ENCODE measurements at regions not wholly inside any gene's neighbourhood (a gene's known extent, or its start where the extent isn't known, plus 50 kb on each side); places are given as distances from the start of the nearest gene placed in this dataset.

DNA sequence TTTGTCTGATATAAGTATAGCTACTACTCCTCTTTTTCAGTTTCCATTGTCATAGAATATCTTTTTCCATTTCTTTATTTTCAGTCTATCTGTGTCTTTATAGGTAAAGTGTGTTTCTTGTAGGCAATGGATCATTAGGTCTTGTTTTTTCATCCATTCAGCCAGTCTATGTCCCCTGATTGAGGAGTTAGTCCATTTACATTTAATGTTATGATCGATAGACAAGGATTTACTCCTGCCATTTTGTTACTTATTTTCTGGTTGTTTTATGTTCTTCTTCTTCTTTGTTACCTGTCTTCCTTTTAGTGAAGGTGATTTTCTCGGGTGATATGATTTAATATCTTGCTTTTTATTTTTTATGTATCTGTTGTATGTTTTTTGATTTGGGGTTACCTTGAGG lies 169.0 kb downstream of the BARX1 start:
- Histone ChIP-seq H3K9me2 (ENCODE audit: insufficient read depth) (no peaks in the 10 kb centered on the region), H3K9me3 (ENCODE audit: insufficient read depth, low read depth) (no peaks in the 10 kb centered on the region), H3F3A (ENCODE audit: insufficient read depth, low read depth) (no peaks in the 10 kb centered on the region), H3K4me3 (no peak overlapping the region), H4K20me1 (ENCODE audit: insufficient read depth) (no peaks in the 10 kb centered on the region), H3K27ac (no peak overlapping the region), H3K4me1 (replicated peaks; ENCODE audit: insufficient read depth) (no peaks in the 10 kb centered on the region), H3K36me3 (ENCODE audit: low read depth) (no peaks in the 10 kb centered on the region), H3K27me3 (ENCODE audit: insufficient read depth, low read depth) (no peaks in the 10 kb centered on the region; the same call in none of the 2 replicates), H2AFZ (no peak overlapping the region), H3K79me2 (ENCODE audit: low read depth) (no peaks in the 10 kb centered on the region), H3K4me2 (no peak overlapping the region)
- ChIA-PET CTCF (no interaction called here), POLR2A (ENCODE audit: unreplicated experiment) (no interaction called here)
- TF ChIP-seq, protein P1, sequence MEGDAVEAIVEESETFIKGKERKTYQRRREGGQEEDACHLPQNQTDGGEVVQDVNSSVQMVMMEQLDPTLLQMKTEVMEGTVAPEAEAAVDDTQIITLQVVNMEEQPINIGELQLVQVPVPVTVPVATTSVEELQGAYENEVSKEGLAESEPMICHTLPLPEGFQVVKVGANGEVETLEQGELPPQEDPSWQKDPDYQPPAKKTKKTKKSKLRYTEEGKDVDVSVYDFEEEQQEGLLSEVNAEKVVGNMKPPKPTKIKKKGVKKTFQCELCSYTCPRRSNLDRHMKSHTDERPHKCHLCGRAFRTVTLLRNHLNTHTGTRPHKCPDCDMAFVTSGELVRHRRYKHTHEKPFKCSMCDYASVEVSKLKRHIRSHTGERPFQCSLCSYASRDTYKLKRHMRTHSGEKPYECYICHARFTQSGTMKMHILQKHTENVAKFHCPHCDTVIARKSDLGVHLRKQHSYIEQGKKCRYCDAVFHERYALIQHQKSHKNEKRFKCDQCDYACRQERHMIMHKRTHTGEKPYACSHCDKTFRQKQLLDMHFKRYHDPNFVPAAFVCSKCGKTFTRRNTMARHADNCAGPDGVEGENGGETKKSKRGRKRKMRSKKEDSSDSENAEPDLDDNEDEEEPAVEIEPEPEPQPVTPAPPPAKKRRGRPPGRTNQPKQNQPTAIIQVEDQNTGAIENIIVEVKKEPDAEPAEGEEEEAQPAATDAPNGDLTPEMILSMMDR (conservative IDR thresholded peaks at IDR 0.05): no peak
- TF ChIP-seq EZH2 (IDR thresholded peaks at IDR 0.05; ENCODE audit: low read depth): no peak
- intact Hi-C loops (cut with micrococcal nuclease; ENCODE audit: unreplicated experiment): no loop called here
- BruUV-seq (replicated peaks): no TSS peak
- no peak for DNase-seq

DNA sequence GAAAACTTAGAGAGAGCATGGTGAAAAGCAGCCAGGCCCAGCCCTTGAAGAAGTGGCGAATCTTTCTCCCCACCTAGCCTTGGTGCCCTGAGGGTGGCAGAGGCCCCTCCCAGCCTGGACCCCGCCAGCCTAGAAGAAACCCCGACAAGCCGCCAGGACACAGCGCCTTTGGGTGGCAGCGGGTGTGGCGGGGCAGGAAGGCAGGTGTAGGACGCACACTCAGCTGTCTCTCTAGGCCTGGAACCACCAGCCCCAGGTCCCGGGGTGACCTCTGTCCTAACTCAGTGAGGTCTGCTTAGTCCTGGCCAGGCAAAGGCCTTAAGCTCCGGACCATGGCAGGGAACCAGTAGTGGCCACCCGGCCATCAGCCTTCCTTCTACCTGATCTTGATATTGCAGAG lies 178.3 kb downstream of the BARX1 start:
- Histone ChIP-seq H3K79me2 (ENCODE audit: low read depth) (no peaks in the 10 kb centered on the region), H3K9me3 (ENCODE audit: insufficient read depth, low read depth) (no peaks in the 10 kb centered on the region), H2AFZ (no peak overlapping the region), H3K36me3 (ENCODE audit: low read depth) (no peaks in the 10 kb centered on the region), H3K4me1 (replicated peaks; ENCODE audit: insufficient read depth) (no peaks in the 10 kb centered on the region), H3F3A (ENCODE audit: insufficient read depth, low read depth) (no peaks in the 10 kb centered on the region), H3K4me2 (no peak overlapping the region), H3K9me2 (ENCODE audit: insufficient read depth) (no peaks in the 10 kb centered on the region), H3K27ac (no peak overlapping the region), H4K20me1 (ENCODE audit: insufficient read depth) (no peaks in the 10 kb centered on the region), H3K27me3 (ENCODE audit: insufficient read depth, low read depth) (peaks cover 49% of the 10 kb centered on the region; the same call in 1 of the 2 replicates), H3K4me3 (no peak overlapping the region)
- TF ChIP-seq EZH2 (IDR thresholded peaks at IDR 0.05; ENCODE audit: low read depth): no peak
- TF ChIP-seq, protein P1 (conservative IDR thresholded peaks at IDR 0.05): no peak
- ChIA-PET CTCF (no interaction called here), POLR2A (ENCODE audit: unreplicated experiment) (no interaction called here)
- intact Hi-C loops (cut with micrococcal nuclease; ENCODE audit: unreplicated experiment): no loop called here
- no peak for DNase-seq
- no TSS peak for BruUV-seq (replicated peaks)

DNA sequence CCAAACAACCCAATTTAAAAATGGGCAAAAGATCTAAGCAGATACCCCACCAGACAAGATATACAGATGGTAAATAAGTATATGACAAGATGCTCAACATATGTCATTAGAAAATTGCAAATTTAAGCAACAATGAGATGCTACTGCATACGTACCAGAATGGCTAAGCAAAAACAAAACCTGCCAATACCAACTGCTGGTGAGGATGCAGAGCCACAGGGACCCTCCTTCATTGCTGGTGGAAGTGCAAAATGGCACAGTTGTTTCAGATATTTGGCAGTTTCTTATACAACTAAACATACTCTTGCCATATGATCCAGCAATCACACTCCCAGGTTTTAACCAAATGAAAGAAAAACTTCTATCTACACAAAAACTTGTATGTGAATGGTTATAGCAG lies 178.9 kb downstream of the BARX1 start:
- no peak overlapping the region for H3K4me3 ChIP-seq
- intact Hi-C loops (cut with micrococcal nuclease; ENCODE audit: unreplicated experiment): no loop called here
- H2AFZ ChIP-seq: no peak overlapping the region
- no peaks in the 10 kb centered on the region for H3K9me3 ChIP-seq (ENCODE audit: insufficient read depth, low read depth)
- ChIA-PET POLR2A (ENCODE audit: unreplicated experiment) (interaction anchor here (0.5 kb wide), 1 partner anchor 1862 kb away, joined by 4 read pairs; no protein-coding TSS in a partner anchor), CTCF (no interaction called here)
- H3F3A ChIP-seq (ENCODE audit: insufficient read depth, low read depth): no peaks in the 10 kb centered on the region
- H4K20me1 ChIP-seq (ENCODE audit: insufficient read depth): no peaks in the 10 kb centered on the region
- no peaks in the 10 kb centered on the region for H3K9me2 ChIP-seq (ENCODE audit: insufficient read depth)
- peaks cover 49% of the 10 kb centered on the region; the same call in 1 of the 2 replicates for H3K27me3 ChIP-seq (ENCODE audit: insufficient read depth, low read depth)
- BruUV-seq (replicated peaks): no TSS peak
- H3K79me2 ChIP-seq (ENCODE audit: low read depth): no peaks in the 10 kb centered on the region
- no peak overlapping the region for H3K27ac ChIP-seq
- no peaks in the 10 kb centered on the region for H3K36me3 ChIP-seq (ENCODE audit: low read depth)
- TF ChIP-seq, protein P1 (conservative IDR thresholded peaks at IDR 0.05): no peak
- no peak for TF ChIP-seq EZH2 (IDR thresholded peaks at IDR 0.05; ENCODE audit: low read depth)
- H3K4me1 ChIP-seq (replicated peaks; ENCODE audit: insufficient read depth): no peaks in the 10 kb centered on the region
- no peak overlapping the region for H3K4me2 ChIP-seq
- DNase-seq: no peak
